D721Med (cell line): ENCODE measurements at regions not wholly inside any gene's neighbourhood (a gene's known extent, or its start where the extent isn't known, plus 50 kb on each side); places are given as distances from the start of the nearest gene placed in this dataset.

Experiments used
- DNase-seq: peaks from one replicate; pipeline ENCODE4 v3.0.0; 2011; ENCODE audit warnings: low spot score; ENCODE audit not compliant: insufficient read length
- FAIRE-seq: peaks from 2 replicates; lab custom pipeline; 2011; peaks lifted over from hg19 to GRCh38; lab: Jason Lieb, UNC
- CTCF ChIP-seq: IDR thresholded peaks from 2 replicates; pipeline ENCODE4 v1.5.1; 2012; ENCODE audit warnings: mild to moderate bottlenecking, control low read depth; ENCODE audit not compliant: insufficient read depth; ENCODE audit errors: missing control alignments

DNA sequence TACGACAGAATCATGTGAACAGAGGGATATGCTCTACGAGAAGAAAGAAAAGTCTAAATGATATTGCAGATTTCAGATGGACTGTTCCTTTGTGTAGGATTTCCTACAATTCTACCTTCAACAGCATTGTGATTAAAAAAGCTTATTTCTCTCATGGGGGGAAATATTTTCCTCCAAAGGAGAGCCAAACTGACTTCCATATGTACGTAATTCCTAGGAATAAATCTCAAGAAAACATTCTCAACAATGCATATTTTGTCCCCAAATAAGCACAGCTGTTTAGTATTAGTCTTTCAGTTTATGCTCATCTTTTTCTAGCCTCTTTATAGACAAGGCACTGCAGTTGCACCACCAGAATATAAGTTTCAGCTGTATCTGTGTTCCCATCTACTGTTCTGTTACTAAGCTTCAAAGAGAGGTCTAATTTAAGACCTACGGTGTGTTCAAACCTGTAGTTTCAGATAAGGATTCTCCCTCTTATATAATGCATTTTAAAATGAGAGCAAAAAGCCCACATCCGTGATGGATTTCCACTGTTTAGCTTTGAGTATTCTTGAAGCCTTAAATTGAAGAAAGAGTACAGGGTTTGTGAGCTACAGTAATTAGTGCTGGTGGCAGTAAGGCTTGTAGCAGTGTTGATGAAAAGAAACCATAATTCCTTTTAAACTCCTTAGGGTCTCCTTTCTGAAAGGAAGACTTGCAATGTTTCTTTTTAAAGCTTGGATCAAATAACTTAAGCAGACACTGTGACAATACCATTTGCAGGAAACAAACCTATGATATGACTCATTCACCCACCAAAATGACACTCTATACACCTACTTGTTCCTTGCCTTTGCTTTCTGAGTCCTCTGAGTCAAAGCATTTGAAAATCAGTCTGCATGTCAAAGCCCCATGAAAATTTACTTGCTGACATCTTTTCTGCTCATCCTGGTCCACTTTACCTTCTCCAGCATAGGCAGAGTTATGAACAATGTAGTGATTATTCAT, 754.1 kb downstream of the NOVA1 start:
- DNase-seq (no peak), FAIRE-seq (no peak)

GRCh38 chr14:25841226-25841625, 756.6 kb downstream of the NOVA1 start:
- DNase-seq: no peak
- FAIRE-seq: no peak
- no peak for TF ChIP-seq CTCF

More for the DNA sequence above, 754.1 kb downstream of the NOVA1 start:
- TF ChIP-seq CTCF: no peak

GRCh38 chr14:25837551-25837965, 760.3 kb downstream of the NOVA1 start:
- no peak for TF ChIP-seq CTCF
- DNase-seq (no peak), FAIRE-seq (no peak)

GRCh38 chr14:25836636-25837035, 761.2 kb downstream of the NOVA1 start:
- FAIRE-seq (no peak), DNase-seq (no peak)
- TF ChIP-seq CTCF: no peak

- DNase-seq: no peak
- peak; percentile 46 for TF ChIP-seq CTCF
- FAIRE-seq: no peak
These were observed 764.3 kb downstream of the NOVA1 start for GRCh38 chr14:25833341-25834126.

GRCh38 chr14:25832585-25832984, 765.2 kb downstream of the NOVA1 start:
- DNase-seq (no peak), FAIRE-seq (peak; percentile 38)
- TF ChIP-seq CTCF: no peak
